Pancreas (tissue), 10 donors: ENCODE measurements at regions not wholly inside any gene's neighbourhood (a gene's known extent, or its start where the extent isn't known, plus 50 kb on each side); places are given as distances from the start of the nearest gene placed in this dataset.

Source experiments
- ATAC-seq, 4 donors: fragments of 200-7000 bp; cut with Tn5 transposase; one replicate each; pipeline versions ENCODE4 v1.8.0 to v1.9.1; 2020; ENCODE audit warnings: mild to moderate bottlenecking in 4 of 4, moderate library complexity in 4 of 4
- DNase-seq, 6 donors: peaks; one replicate each; pipeline ENCODE4 v3.0.0-alpha.2; 2020
- FAIRE-seq: peaks from 2 replicates; lab custom pipeline; 2012; peaks lifted over from hg19 to GRCh38; lab: Jason Lieb, UNC
- H3K27ac ChIP-seq, 4 donors: fragments of 200-600 bp; sonication (generic); 1 replicate in 3 of 4; 2 replicates in 1 of 4; pipeline versions ENCODE4 v1.5.0 to v1.8.0; 2020
- H3K27me3 ChIP-seq, 4 donors: fragments of 200-600 bp; one replicate each; pipeline ENCODE4 v1.8.0; 2021
- H3K36me3 ChIP-seq, 3 donors: fragments of 200-600 bp; sonication (generic) in 1 of 3; one replicate each; pipeline versions ENCODE4 v1.5.0 to v1.8.0; 2020 to 2021
- H3K4me1 ChIP-seq, 3 donors: fragments of 200-600 bp; one replicate each; pipeline ENCODE4 v1.8.0; 2021
- H3K4me3 ChIP-seq, 4 donors: fragments of 200-600 bp; sonication (generic) in 2 of 4; one replicate each; pipeline versions ENCODE4 v1.5.0 to v1.8.0; 2020 to 2021
- H3K9me3 ChIP-seq, 4 donors: fragments of 200-600 bp; one replicate each; pipeline ENCODE4 v1.8.0; 2021
- WGBS, 2 donors: extraction: QIAGEN DNeasy Blood & Tissue Kit; methylation state at CpG; one replicate each; pipeline ENCODE4 v1.1.7; 2013; 5-methylcytosine and 5-hydroxymethylcytosine counted together
- intact Hi-C, 3 donors: fragments of 100-400 bp; cut with DNase I; formaldehyde crosslinking; loops; one replicate each; pipeline versions ENCODE4 v1.11.1 to v1.14.2; 2022
- TF ChIP-seq, protein P1 (sequence below), 4 donors: fragments of 200-600 bp; sonication (generic) in 3 of 4; IDR thresholded peaks; one replicate each; pipeline versions ENCODE4 v1.5.0 to v1.8.0; 2021; ENCODE audit warnings: antibody characterized with exemption in 4 of 4
- donor health status: healthy with polysubstance abuse.
- donor health status: DM: no; HTN: no; CAD: no; lungs with moderate emphysema.
- donor health status: DM: no; HTN: no; CAD: no.
- donor health status: control.
- donor health status: control.
- donor health status: Bipolar disorder and iron deficiency.
- donor health status: DM: yes; HTN: yes; CAD: no.
- donor health status: DM: no; HTN: no; CAD: no.
- donor health status: DM: no; HTN: no; CAD: no.
- donor health status: DM: yes; HTN: yes; CAD: no.

DNA sequence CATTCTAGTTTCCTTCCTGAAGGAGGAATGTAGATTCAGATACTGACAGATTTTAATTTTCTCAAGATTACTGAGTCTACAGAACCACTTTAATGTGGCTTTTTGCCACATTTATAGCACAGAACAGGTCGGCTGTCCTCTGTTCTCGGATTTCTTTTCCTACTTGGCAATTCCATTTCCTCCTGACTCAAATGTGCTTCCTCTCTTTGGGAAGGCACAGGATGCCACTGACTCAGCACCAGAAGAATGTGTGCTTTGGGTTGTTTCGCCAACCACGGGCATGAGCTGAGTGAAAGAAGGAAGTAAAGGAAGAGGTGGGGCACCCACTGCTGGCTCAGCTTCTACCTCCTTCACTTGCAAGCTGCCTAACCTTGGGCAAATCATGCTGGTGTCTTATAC is 970.6 kb upstream of the ACVR2A start:
- TF ChIP-seq, protein P1, sequence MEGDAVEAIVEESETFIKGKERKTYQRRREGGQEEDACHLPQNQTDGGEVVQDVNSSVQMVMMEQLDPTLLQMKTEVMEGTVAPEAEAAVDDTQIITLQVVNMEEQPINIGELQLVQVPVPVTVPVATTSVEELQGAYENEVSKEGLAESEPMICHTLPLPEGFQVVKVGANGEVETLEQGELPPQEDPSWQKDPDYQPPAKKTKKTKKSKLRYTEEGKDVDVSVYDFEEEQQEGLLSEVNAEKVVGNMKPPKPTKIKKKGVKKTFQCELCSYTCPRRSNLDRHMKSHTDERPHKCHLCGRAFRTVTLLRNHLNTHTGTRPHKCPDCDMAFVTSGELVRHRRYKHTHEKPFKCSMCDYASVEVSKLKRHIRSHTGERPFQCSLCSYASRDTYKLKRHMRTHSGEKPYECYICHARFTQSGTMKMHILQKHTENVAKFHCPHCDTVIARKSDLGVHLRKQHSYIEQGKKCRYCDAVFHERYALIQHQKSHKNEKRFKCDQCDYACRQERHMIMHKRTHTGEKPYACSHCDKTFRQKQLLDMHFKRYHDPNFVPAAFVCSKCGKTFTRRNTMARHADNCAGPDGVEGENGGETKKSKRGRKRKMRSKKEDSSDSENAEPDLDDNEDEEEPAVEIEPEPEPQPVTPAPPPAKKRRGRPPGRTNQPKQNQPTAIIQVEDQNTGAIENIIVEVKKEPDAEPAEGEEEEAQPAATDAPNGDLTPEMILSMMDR (IDR thresholded peaks at IDR 0.05), result no peak
- intact Hi-C loops, result no loop called here
- no peak overlapping the region for H3K4me3 ChIP-seq
- no peak for DNase-seq
- ATAC-seq, result no peak
- no peak overlapping the region for H3K27ac ChIP-seq
- 42 to 52% methylated on average over 4 of the region's 4 CpGs for WGBS, 2 donors
- FAIRE-seq, result no peak
- H3K27me3 ChIP-seq, result no peaks in the 10 kb centered on the region
- H3K36me3 ChIP-seq, result no peaks in the 10 kb centered on the region
- H3K4me1 ChIP-seq, result no peaks in the 10 kb centered on the region
- H3K9me3 ChIP-seq, result no peaks in the 10 kb centered on the region

DNA sequence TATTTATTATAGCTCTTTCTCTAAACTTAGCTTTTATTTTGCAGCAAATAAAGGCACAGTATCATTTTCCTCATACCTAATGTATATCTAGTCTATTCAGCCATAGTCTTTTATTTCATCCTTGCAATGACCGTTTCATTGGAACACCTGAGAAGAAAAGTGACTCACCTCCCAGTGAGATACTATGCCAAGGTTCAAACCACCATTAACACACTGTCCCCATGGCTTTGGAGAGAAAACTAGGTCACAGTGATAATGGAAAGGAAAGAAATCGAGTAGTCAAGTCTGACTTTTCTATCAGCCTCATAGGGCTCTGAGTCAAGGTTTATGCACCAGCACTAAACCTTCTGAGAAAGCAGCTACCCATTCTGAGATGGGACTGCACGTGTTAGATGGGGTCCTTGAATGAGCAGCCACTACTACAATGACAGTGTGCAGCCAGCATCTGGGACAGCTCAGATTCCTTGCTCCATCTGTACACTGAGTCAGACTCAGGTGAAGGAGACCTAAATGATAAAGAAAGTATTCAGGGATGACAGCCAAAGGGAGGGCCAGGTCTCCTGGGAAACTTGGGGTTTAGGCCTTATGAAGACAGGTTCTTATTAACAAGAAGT is 971.1 kb upstream of the ACVR2A start:
- FAIRE-seq, result no peak
- ATAC-seq, result no peak
- 46 to 68% methylated on average over 3 of the region's 3 CpGs for WGBS, 2 donors
- no peaks in the 10 kb centered on the region for H3K27me3 ChIP-seq
- no peak overlapping the region for H3K27ac ChIP-seq
- DNase-seq, result no peak
- intact Hi-C loops, result no loop called here
- H3K4me1 ChIP-seq, result no peaks in the 10 kb centered on the region
- H3K4me3 ChIP-seq, result no peak overlapping the region
- no peaks in the 10 kb centered on the region for H3K9me3 ChIP-seq
- TF ChIP-seq, protein P1 (IDR thresholded peaks at IDR 0.05), result no peak
- no peaks in the 10 kb centered on the region for H3K36me3 ChIP-seq

DNA sequence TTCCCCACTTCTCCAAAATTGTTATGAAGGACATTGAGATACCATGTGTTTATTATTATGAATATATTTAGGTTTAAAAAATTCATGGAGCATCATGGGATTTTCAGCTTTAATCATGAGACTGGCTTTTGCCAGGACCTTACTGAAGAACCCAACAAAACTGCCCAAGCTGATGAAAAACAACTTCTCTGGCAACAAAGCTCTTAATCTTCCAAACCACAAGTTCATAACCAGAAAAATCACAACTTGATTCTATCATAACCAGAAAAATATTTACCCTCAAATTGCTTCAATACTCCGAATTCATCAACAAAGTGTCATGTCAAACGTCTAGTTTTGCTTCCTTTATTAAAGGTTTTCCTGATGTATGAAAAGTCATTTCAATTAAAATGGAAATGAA is 971.8 kb upstream of the ACVR2A start:
- intact Hi-C loops, result no loop called here
- H3K27ac ChIP-seq, result no peak overlapping the region
- no peak for DNase-seq
- WGBS, 2 donors, result 48 to 53% methylated on average over 2 of the region's 2 CpGs
- H3K36me3 ChIP-seq, result no peaks in the 10 kb centered on the region
- H3K9me3 ChIP-seq, result no peaks in the 10 kb centered on the region
- FAIRE-seq, result no peak
- TF ChIP-seq, protein P1 (IDR thresholded peaks at IDR 0.05), result no peak
- no peaks in the 10 kb centered on the region for H3K27me3 ChIP-seq
- ATAC-seq, result no peak
- no peak overlapping the region for H3K4me3 ChIP-seq
- H3K4me1 ChIP-seq, result no peaks in the 10 kb centered on the region

DNA sequence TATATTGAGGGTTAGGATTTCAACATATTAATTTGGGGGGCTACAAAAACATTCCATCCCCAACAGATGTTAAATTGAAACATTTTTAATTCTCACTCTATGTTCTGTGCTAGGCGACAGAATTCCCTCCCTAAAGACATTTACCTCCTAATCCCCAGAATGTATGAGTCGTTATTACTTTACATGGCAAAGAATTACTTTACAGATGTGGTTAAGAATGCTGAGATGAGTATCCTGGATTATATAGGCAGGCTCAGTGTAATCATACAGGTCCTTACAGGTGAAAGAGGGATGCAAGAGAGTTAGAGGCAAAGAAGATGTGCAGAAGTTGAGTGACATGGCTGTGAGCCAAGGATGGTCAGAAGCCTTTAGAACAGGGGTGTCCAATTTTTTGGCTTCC is 974.1 kb upstream of the ACVR2A start:
- no peaks in the 10 kb centered on the region for H3K9me3 ChIP-seq
- H3K36me3 ChIP-seq, result no peaks in the 10 kb centered on the region
- H3K4me3 ChIP-seq, result no peak overlapping the region
- TF ChIP-seq, protein P1 (IDR thresholded peaks at IDR 0.05), result no peak
- no peaks in the 10 kb centered on the region for H3K27me3 ChIP-seq
- WGBS, 2 donors, result 79 to 90% methylated on average over 2 of the region's 2 CpGs
- H3K4me1 ChIP-seq, result no peaks in the 10 kb centered on the region
- H3K27ac ChIP-seq, result no peak overlapping the region
- DNase-seq, result no peak
- ATAC-seq, result no peak
- no peak for FAIRE-seq
- intact Hi-C loops, result no loop called here

DNA sequence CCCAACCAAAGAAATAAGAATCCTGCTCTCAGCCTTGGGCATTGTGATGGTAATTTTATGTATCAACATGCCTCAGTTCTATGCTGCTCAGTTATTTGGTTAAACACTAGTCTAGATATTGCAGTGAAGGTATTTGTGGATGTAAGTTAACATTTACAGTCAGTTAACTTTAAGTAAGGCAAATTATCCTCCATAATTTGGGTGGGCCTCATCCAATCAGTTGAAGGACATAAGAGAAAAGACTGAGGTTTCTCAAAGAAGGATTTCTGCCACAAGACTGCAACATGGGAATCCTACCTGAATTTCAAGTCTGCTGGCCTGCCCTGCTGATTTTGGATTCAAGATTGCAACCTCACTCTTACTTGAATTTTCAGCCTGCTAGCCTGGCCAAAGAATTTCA is 975.5 kb upstream of the ACVR2A start:
- no peaks in the 10 kb centered on the region for H3K36me3 ChIP-seq
- no peaks in the 10 kb centered on the region for H3K27me3 ChIP-seq
- intact Hi-C loops, result no loop called here
- no peaks in the 10 kb centered on the region for H3K4me1 ChIP-seq
- H3K4me3 ChIP-seq, result no peak overlapping the region
- TF ChIP-seq, protein P1 (IDR thresholded peaks at IDR 0.05), result no peak
- DNase-seq (no peak), FAIRE-seq (no peak), ATAC-seq (no peak)
- no peak overlapping the region for H3K27ac ChIP-seq
- H3K9me3 ChIP-seq, result no peaks in the 10 kb centered on the region
